ENCODE measurements at regions not wholly inside any gene's neighbourhood (a gene's known extent, or its start where the extent isn't known, plus 50 kb on each side); places are given as distances from the start of the nearest gene placed in this dataset.

GRCh38 chr2:207241198-207241597, 75.5 kb upstream of the KLF7 start:
- H3K27ac ChIP-seq (ENCODE audit: low read length) = no peak overlapping the region
- no peak overlapping the region for H2AFZ ChIP-seq (ENCODE audit: low read depth, low read length)
- no peaks in the 10 kb centered on the region for H4K20me1 ChIP-seq (ENCODE audit: insufficient read depth)
- H3K79me2 ChIP-seq (replicated peaks; ENCODE audit: insufficient read depth, low read length) = no peaks in the 10 kb centered on the region
- no peak overlapping the region for H3K9ac ChIP-seq (ENCODE audit: low read length)
- H3K36me3 ChIP-seq (ENCODE audit: insufficient read depth, low read length) = no peaks in the 10 kb centered on the region
- H3K9me2 ChIP-seq (ENCODE audit: insufficient read depth, low read length) = no peaks in the 10 kb centered on the region
- H3F3A ChIP-seq (ENCODE audit: insufficient read depth, low read length, poor library complexity, severe bottlenecking) = no peaks in the 10 kb centered on the region
- H3K9me3 ChIP-seq (ENCODE audit: low read length) = no peaks in the 10 kb centered on the region
- H3K4me2 ChIP-seq (ENCODE audit: low read length) = no peak overlapping the region
- no peak for TF ChIP-seq EP300 (conservative IDR thresholded peaks at IDR 0.05; ENCODE audit: poor library complexity, severe bottlenecking)
- TF ChIP-seq, protein P1, sequence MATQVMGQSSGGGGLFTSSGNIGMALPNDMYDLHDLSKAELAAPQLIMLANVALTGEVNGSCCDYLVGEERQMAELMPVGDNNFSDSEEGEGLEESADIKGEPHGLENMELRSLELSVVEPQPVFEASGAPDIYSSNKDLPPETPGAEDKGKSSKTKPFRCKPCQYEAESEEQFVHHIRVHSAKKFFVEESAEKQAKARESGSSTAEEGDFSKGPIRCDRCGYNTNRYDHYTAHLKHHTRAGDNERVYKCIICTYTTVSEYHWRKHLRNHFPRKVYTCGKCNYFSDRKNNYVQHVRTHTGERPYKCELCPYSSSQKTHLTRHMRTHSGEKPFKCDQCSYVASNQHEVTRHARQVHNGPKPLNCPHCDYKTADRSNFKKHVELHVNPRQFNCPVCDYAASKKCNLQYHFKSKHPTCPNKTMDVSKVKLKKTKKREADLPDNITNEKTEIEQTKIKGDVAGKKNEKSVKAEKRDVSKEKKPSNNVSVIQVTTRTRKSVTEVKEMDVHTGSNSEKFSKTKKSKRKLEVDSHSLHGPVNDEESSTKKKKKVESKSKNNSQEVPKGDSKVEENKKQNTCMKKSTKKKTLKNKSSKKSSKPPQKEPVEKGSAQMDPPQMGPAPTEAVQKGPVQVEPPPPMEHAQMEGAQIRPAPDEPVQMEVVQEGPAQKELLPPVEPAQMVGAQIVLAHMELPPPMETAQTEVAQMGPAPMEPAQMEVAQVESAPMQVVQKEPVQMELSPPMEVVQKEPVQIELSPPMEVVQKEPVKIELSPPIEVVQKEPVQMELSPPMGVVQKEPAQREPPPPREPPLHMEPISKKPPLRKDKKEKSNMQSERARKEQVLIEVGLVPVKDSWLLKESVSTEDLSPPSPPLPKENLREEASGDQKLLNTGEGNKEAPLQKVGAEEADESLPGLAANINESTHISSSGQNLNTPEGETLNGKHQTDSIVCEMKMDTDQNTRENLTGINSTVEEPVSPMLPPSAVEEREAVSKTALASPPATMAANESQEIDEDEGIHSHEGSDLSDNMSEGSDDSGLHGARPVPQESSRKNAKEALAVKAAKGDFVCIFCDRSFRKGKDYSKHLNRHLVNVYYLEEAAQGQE (IDR thresholded peaks at IDR 0.05; ENCODE audit: borderline replicate concordance) = no peak
- H3K27me3 ChIP-seq (ENCODE audit: insufficient read depth, low read depth, low read length) = no peaks in the 10 kb centered on the region
- no peak overlapping the region for H3K4me3 ChIP-seq (ENCODE audit: low read length)

DNA sequence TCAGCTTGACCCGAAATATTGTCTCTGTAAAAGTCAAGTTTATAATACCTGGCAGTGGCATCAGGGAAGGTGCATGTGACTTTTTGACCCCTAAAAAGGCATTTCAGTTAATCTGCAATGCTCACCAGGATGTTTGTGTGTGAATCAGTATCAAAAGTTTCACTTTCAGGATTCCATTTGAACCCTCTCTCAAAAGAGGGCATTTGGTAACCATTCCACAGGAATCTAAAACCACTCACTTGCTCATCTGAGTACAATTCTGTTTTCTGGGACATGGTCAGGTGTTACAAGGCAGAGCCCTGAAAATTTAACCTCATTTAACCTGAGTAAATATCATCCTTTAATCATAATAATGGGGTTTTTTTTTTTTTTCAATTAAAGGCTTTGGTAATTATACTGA, 77.9 kb upstream of the KLF7 start:
- TF ChIP-seq SMC3 (conservative IDR thresholded peaks at IDR 0.05; ENCODE audit: poor library complexity) (no peak), RAD21 (conservative IDR thresholded peaks at IDR 0.05) (no peak), EZH2 (IDR thresholded peaks at IDR 0.05; ENCODE audit: borderline replicate concordance, insufficient read depth, low read length, poor library complexity, severe bottlenecking) (no peak), POLR2AphosphoS5 (IDR thresholded peaks at IDR 0.05) (no peak), EP300 (conservative IDR thresholded peaks at IDR 0.05; ENCODE audit: poor library complexity, severe bottlenecking) (no peak), MXI1 (conservative IDR thresholded peaks at IDR 0.05; ENCODE audit: poor library complexity, severe bottlenecking) (no peak), TAF1 (IDR thresholded peaks at IDR 0.05; ENCODE audit: low read depth) (no peak)
- TF ChIP-seq, protein P2, sequence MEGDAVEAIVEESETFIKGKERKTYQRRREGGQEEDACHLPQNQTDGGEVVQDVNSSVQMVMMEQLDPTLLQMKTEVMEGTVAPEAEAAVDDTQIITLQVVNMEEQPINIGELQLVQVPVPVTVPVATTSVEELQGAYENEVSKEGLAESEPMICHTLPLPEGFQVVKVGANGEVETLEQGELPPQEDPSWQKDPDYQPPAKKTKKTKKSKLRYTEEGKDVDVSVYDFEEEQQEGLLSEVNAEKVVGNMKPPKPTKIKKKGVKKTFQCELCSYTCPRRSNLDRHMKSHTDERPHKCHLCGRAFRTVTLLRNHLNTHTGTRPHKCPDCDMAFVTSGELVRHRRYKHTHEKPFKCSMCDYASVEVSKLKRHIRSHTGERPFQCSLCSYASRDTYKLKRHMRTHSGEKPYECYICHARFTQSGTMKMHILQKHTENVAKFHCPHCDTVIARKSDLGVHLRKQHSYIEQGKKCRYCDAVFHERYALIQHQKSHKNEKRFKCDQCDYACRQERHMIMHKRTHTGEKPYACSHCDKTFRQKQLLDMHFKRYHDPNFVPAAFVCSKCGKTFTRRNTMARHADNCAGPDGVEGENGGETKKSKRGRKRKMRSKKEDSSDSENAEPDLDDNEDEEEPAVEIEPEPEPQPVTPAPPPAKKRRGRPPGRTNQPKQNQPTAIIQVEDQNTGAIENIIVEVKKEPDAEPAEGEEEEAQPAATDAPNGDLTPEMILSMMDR (IDR thresholded peaks at IDR 0.05; ENCODE audit: poor library complexity, severe bottlenecking) = no peak
- TF ChIP-seq, protein P1 (IDR thresholded peaks at IDR 0.05; ENCODE audit: borderline replicate concordance) = no peak
- no peaks in the 10 kb centered on the region for H3K9me2 ChIP-seq (ENCODE audit: insufficient read depth, low read length)
- no peak overlapping the region for H2AFZ ChIP-seq (ENCODE audit: low read depth, low read length)
- no peaks in the 10 kb centered on the region for H3K27me3 ChIP-seq (ENCODE audit: insufficient read depth, low read depth, low read length)
- no peaks in the 10 kb centered on the region for H3K9me3 ChIP-seq (ENCODE audit: low read length)
- no peaks in the 10 kb centered on the region for H4K20me1 ChIP-seq (ENCODE audit: insufficient read depth)
- no peak overlapping the region for H3K4me3 ChIP-seq (ENCODE audit: low read length)
- no peaks in the 10 kb centered on the region for H3K36me3 ChIP-seq (ENCODE audit: insufficient read depth, low read length)
- H3K27ac ChIP-seq (ENCODE audit: low read length) = no peak overlapping the region
- H3K4me2 ChIP-seq (ENCODE audit: low read length) = no peak overlapping the region
- no peaks in the 10 kb centered on the region for H3K79me2 ChIP-seq (replicated peaks; ENCODE audit: insufficient read depth, low read length)
- H3F3A ChIP-seq (ENCODE audit: insufficient read depth, low read length, poor library complexity, severe bottlenecking) = no peaks in the 10 kb centered on the region
- H3K9ac ChIP-seq (ENCODE audit: low read length) = no peak overlapping the region
